ENCODE measurements at regions not wholly inside any gene's neighbourhood (a gene's known extent, or its start where the extent isn't known, plus 50 kb on each side); places are given as distances from the start of the nearest gene placed in this dataset.
"Not testable (repeated sequence)": the region's sequence is repeated elsewhere in the genome, so short reads cannot be mapped to it uniquely, and the experiment has no call there.

GRCh38 chr3:75434913-75435793 is 229.0 kb upstream of the FRG2C start:
- H3K36me3 ChIP-seq (ENCODE audit: control insufficient read depth in 2 of 2, insufficient read depth in 2 of 2, low read length in 1 of 2); H3K4me1 ChIP-seq (ENCODE audit: control insufficient read depth, insufficient read depth, low read length); H4K20me1 ChIP-seq (ENCODE audit: control insufficient read depth, insufficient read depth); BruUV-seq (replicated peaks); H3K4me2 ChIP-seq (ENCODE audit: control insufficient read depth, insufficient read depth); H3K9me3 ChIP-seq (replicated peaks; ENCODE audit: control insufficient read depth, insufficient read depth, low read length); H3K27me3 ChIP-seq (replicated peaks in 1 of 2; ENCODE audit: control insufficient read depth in 2 of 2, insufficient read depth in 2 of 2, low read length in 1 of 2); POLR2A ChIA-PET; H3K79me2 ChIP-seq (ENCODE audit: control insufficient read depth, insufficient read depth, low read length); in situ Hi-C loops (cut with MboI); SMC1A ChIA-PET (ENCODE audit: uncharacterized antibody, unreplicated experiment): not testable (repeated sequence)
- intact Hi-C loops (cut with micrococcal nuclease; ENCODE audit: unreplicated experiment): loop anchor here (10.0 kb wide), 1 partner anchor 250 kb away; no protein-coding TSS in a partner anchor
- ATAC-seq: peak; percentile 100
- peak; percentile 41 for FAIRE-seq
- Histone ChIP-seq H3K4me3 (peak overlapping the region; percentile 83), H3K27ac (ENCODE audit: control insufficient read depth, insufficient read depth) (peak overlapping the region; percentile 69), H2AFZ (ENCODE audit: control insufficient read depth, low read depth, low read length) (peak overlapping the region; percentile 91), H3K9ac (ENCODE audit: control insufficient read depth, insufficient read depth, low read length) (peak overlapping the region; percentile 76)
- CTCF ChIA-PET: interaction anchor here (0.7 to 1.4 kb wide), 3 partner anchors 13 to 173 kb away, joined by 3 read pairs; no protein-coding TSS in a partner anchor
- WGBS (ENCODE audit: insufficient coverage, insufficient replicate concordance, low lambda C conversion rate, missing lambda C conversion rate): under 1% methylated on average over 53 of the region's 73 CpGs
- peak; percentile 51; the same call in 1 of the 2 replicates for TF ChIP-seq RELB (IDR thresholded peaks at IDR 0.05; ENCODE audit: low read depth)
- TF ChIP-seq MXI1 (IDR thresholded peaks at IDR 0.05; ENCODE audit: low read depth, low read length): peak; percentile 40; the same call in 1 of the 2 replicates
- peak; percentile 38 for TF ChIP-seq CREB1 (IDR thresholded peaks at IDR 0.05; ENCODE audit: low read depth)
- TF ChIP-seq YY1 (IDR thresholded peaks at IDR 0.05; ENCODE audit: low read depth, low read length): peak; percentile 91
- TF ChIP-seq BMI1 (IDR thresholded peaks at IDR 0.05; ENCODE audit: borderline replicate concordance): peak; percentile 57
- 0 out of 2 replicates have a peak, but pooled peaks have one; percentile 11 for TF ChIP-seq ATF7 (IDR thresholded peaks at IDR 0.05; ENCODE audit: low read depth)
- peak; percentile 25 for TF ChIP-seq MYC (IDR thresholded peaks at IDR 0.05; ENCODE audit: insufficient read depth, insufficient read length, insufficient replicate concordance, low read length, severe bottlenecking)
- peak; percentile 89 for TF ChIP-seq NBN (IDR thresholded peaks at IDR 0.05)
- TF ChIP-seq POLR2A (IDR thresholded peaks at IDR 0.05; ENCODE audit: low read depth, low read length): peak; percentile 55; the same call in 1 of the 2 replicates
- peak in 1 of 2 experiments; percentile 69; a peak in 1 of 3 replicates for TF ChIP-seq EGR1 (IDR thresholded peaks at IDR 0.05; ENCODE audit: borderline replicate concordance in 1 of 2, low read depth in 2 of 2, low read length in 2 of 2)
- peak; percentile 31 for TF ChIP-seq SP1 (IDR thresholded peaks at IDR 0.05; ENCODE audit: low read depth, low read length)
- peak in 1 of 2 experiments; percentile 85; a peak in 2 of 4 replicates for TF ChIP-seq BHLHE40 (IDR thresholded peaks at IDR 0.05; ENCODE audit: borderline replicate concordance in 1 of 2, low read depth in 2 of 2, low read length in 1 of 2)
- peak; percentile 23; the same call in 1 of the 2 replicates for TF ChIP-seq SIN3A (IDR thresholded peaks at IDR 0.05; ENCODE audit: low read depth, low read length)
- peak; percentile 47; the same call in 1 of the 2 replicates for TF ChIP-seq TAF1 (IDR thresholded peaks at IDR 0.05; ENCODE audit: borderline replicate concordance, low read depth, low read length)
- TF ChIP-seq HDGF (IDR thresholded peaks at IDR 0.05): peak; percentile 95
- RAD21 ChIA-PET (ENCODE audit: unreplicated experiment): interaction anchor here (0.6 kb wide), 1 partner anchor 56 kb away, joined by 3 read pairs; no protein-coding TSS in a partner anchor
- peak; percentile 80 for DNase-seq (ENCODE audit: low read depth, low spot score)

Data from GM12878 (cell line).